Suprapubic skin (tissue), 3 donors: ENCODE measurements at regions not wholly inside any gene's neighbourhood (a gene's known extent, or its start where the extent isn't known, plus 50 kb on each side); places are given as distances from the start of the nearest gene placed in this dataset.

Experiments used
- CTCF ChIP-seq, 2 donors: fragments of 200-600 bp in 1 of 2; fragments of 450-650 bp in 1 of 2; sonication (generic) in 1 of 2; IDR thresholded peaks; one replicate each; pipeline ENCODE4 v1.5.1; 2016 to 2019; ENCODE audit warnings: antibody characterized with exemption in 2 of 2, mild to moderate bottlenecking in 1 of 2, moderate library complexity in 1 of 2
- POLR2A ChIP-seq, 2 donors: fragments of 450-650 bp; IDR thresholded peaks; one replicate each; pipeline ENCODE4 v1.6.1; 2017; ENCODE audit warnings: antibody characterized with exemption in 2 of 2, mild to moderate bottlenecking in 2 of 2, moderate library complexity in 2 of 2

DNA sequence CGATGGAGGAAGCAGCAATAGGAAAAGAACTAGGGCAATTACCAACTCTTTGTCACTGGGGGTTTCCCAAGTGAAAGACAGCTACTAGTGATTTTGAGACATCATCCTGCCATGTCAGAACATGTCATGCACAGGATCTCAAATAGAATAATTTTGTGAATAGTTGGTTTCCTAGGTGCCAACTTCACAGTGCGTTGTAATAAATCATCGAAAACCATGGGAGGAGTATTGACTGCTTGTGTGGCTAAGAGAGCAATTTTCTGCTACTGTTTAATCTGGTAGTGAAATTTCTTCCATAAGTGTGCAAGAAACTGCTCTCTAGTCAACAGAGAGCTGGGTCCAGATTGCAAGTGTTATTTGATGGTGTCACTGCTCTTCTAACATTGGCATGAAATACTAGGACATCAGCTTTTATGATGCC is 168.6 kb downstream of the NNT start:
- TF ChIP-seq CTCF (IDR thresholded peaks at IDR 0.05) (no peak), POLR2A (IDR thresholded peaks at IDR 0.05) (no peak)
